Osteoblast (primary cell): ENCODE measurements at regions not wholly inside any gene's neighbourhood (a gene's known extent, or its start where the extent isn't known, plus 50 kb on each side); places are given as distances from the start of the nearest gene placed in this dataset.

Source experiments
- DNase-seq: peaks from one replicate; pipeline ENCODE4 v3.0.0; 2011; ENCODE audit warnings: low spot score, mixed read lengths; ENCODE audit not compliant: insufficient read length; ENCODE audit errors: missing footprints
- H2AFZ ChIP-seq: 2 replicates; pipeline ENCODE4 v1.6.0; 2011; ENCODE audit warnings: mild to moderate bottlenecking, low read length
- H3K27ac ChIP-seq: 2 replicates; pipeline ENCODE4 v1.5.1; 2011; ENCODE audit warnings: mild to moderate bottlenecking, low read depth, low read length, moderate library complexity
- H3K27me3 ChIP-seq: 2 replicates; pipeline ENCODE4 v1.6.0; 2012; ENCODE audit warnings: mild to moderate bottlenecking, control low read depth, inconsistent platforms, low read length, moderate library complexity; ENCODE audit not compliant: insufficient read depth
- H3K36me3 ChIP-seq: 2 replicates; pipeline ENCODE4 v1.5.1; 2011; ENCODE audit warnings: mild to moderate bottlenecking, low read length, control low read depth, moderate library complexity; ENCODE audit not compliant: insufficient read depth
- H3K4me1 ChIP-seq: 2 replicates; pipeline ENCODE4 v1.5.1; 2011; ENCODE audit warnings: mild to moderate bottlenecking, low read length, control low read depth, moderate library complexity; ENCODE audit not compliant: insufficient read depth
- H3K4me2 ChIP-seq: 2 replicates; pipeline ENCODE4 v1.6.0; 2011; ENCODE audit warnings: mild to moderate bottlenecking, low read length; ENCODE audit not compliant: insufficient read depth
- H3K4me3 ChIP-seq: fragments of 200-600 bp; sonication (generic); 3 replicates; pipeline ENCODE4 v1.5.1; 2012; ENCODE audit warnings: mild to moderate bottlenecking, low read length, inconsistent platforms; ENCODE audit not compliant: insufficient read depth
- H3K79me2 ChIP-seq: 2 replicates; pipeline ENCODE4 v1.6.0; 2012; ENCODE audit warnings: mild to moderate bottlenecking, low read length, control low read depth, inconsistent platforms; ENCODE audit not compliant: insufficient read depth
- H3K9me3 ChIP-seq: 2 replicates; pipeline ENCODE4 v1.5.1; 2011; ENCODE audit warnings: low read depth, low read length, control low read depth
- H4K20me1 ChIP-seq: 2 replicates; pipeline ENCODE4 v1.6.0; 2012; ENCODE audit warnings: mild to moderate bottlenecking, low read length, control low read depth; ENCODE audit not compliant: insufficient read depth
- CTCF ChIP-seq: IDR thresholded peaks from 2 replicates; pipeline ENCODE4 v1.5.1; 2011; ENCODE audit warnings: mild to moderate bottlenecking, low read depth, low read length, moderate library complexity; ENCODE audit errors: extremely low read depth

DNA sequence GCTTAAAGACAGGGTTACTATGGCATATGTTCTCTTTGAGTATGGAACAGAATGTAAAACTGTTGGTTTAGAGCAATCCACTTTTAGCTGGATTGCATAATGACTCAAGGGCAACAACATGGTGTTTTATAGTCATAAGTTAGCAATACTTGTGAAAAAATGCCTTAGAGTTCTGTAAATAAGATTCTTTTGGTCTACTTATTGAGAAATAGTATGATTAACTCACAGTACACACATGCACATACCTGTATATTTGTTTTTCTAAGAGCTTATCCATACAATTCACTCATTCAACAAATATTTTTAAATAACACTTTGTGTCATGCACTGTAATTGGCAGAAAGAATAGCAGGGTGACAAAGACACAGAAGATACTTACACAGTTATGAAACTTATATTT lies 1415.5 kb downstream of the PCDH7 start:
- Histone ChIP-seq H3K27me3 (no peaks in the 10 kb centered on the region), H3K36me3 (no peaks in the 10 kb centered on the region), H3K4me2 (no peak overlapping the region), H2AFZ (no peak overlapping the region), H3K27ac (no peak overlapping the region), H3K4me1 (no peaks in the 10 kb centered on the region), H3K79me2 (no peaks in the 10 kb centered on the region), H3K4me3 (no peak overlapping the region), H4K20me1 (no peaks in the 10 kb centered on the region), H3K9me3 (peaks cover 3% of the 10 kb centered on the region)
- TF ChIP-seq CTCF: no peak
- DNase-seq: no peak

DNA sequence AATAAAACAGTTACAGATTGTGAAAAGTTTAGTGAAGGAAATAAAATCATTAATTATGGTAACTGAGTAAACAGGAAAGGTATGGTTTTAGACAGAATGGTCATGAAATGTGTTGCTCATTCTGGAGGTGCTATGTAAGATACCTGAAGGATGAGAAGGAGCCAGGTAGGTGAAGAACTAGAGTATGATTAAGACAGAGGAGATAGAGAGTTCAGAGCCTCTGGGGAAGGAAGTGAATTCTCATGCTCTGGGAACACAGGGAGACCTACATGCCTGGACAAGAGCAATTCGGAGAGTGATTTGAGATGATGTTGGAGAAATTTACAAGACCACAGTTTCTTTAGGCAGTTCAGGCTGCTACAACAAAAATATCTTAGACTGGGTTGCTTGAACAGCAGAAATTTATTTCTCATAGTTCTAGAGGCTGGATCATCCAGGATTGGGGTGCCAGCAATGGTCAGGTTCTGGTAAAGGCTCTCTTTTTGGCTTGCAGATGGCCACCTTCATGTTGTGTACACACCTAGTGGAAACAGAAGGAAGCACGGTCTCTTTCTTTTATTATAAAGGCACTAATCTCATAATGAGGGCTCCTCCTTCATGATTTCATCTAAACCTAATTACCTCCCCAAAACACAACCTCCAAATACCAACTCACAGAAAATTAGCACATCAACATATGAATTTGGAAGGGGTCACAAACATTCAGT lies 1416.1 kb downstream of the PCDH7 start:
- H3K79me2 ChIP-seq: no peaks in the 10 kb centered on the region
- peaks cover 3% of the 10 kb centered on the region for H3K9me3 ChIP-seq
- no peak overlapping the region for H3K27ac ChIP-seq
- no peaks in the 10 kb centered on the region for H3K27me3 ChIP-seq
- no peak for DNase-seq
- TF ChIP-seq CTCF: no peak
- no peak overlapping the region for H2AFZ ChIP-seq
- H3K4me1 ChIP-seq: no peaks in the 10 kb centered on the region
- H3K4me2 ChIP-seq: no peak overlapping the region
- H4K20me1 ChIP-seq: no peaks in the 10 kb centered on the region
- no peak overlapping the region for H3K4me3 ChIP-seq
- no peaks in the 10 kb centered on the region for H3K36me3 ChIP-seq

DNA sequence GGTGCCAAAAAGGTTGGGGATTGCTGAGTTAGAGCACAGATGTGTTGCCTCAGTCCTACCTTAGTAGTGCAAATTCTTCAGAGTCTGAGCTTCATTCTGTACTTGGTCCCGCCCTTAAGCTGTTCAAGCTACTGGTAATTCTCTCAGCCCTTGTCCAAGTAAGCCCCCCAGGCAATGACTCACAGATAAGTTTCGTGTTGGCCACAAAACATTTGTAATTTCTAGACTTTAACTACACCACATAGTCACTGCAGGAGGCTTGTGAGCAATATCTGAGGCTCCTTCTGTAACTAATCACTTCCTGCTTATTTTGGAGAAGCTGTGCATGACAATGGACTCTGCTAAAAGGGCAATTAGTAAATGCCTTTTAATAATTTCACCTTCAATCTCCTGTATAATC lies 1420.5 kb downstream of the PCDH7 start:
- H3K4me1 ChIP-seq: no peaks in the 10 kb centered on the region
- H3K36me3 ChIP-seq: no peaks in the 10 kb centered on the region
- no peak overlapping the region for H3K4me3 ChIP-seq
- no peak overlapping the region for H3K4me2 ChIP-seq
- no peak overlapping the region for H2AFZ ChIP-seq
- H3K79me2 ChIP-seq: no peaks in the 10 kb centered on the region
- no peaks in the 10 kb centered on the region for H4K20me1 ChIP-seq
- no peaks in the 10 kb centered on the region for H3K9me3 ChIP-seq
- no peak for DNase-seq
- no peak overlapping the region for H3K27ac ChIP-seq
- no peak for TF ChIP-seq CTCF
- H3K27me3 ChIP-seq: no peaks in the 10 kb centered on the region

DNA sequence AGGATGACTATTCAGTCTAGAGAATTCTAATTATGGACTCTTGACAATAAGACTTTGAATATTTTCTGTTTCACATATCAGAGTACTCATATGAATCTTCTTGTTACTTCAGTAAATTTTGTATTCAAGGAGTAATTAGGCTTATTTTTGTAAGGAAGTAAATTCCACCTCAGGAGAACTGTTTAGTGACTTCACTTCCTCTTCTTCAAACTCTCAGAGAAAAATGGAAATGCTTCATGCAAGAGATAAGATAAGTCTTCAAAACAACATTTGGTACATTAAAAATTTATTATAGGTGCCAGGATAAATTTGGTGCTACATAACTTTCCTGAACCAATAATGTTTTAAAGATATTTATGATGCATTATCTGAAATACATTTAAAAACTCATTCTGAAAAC lies 1421.9 kb downstream of the PCDH7 start:
- H4K20me1 ChIP-seq: no peaks in the 10 kb centered on the region
- no peaks in the 10 kb centered on the region for H3K4me1 ChIP-seq
- H3K79me2 ChIP-seq: no peaks in the 10 kb centered on the region
- H3K27ac ChIP-seq: no peak overlapping the region
- H3K27me3 ChIP-seq: no peaks in the 10 kb centered on the region
- H3K4me2 ChIP-seq: no peak overlapping the region
- H3K36me3 ChIP-seq: no peaks in the 10 kb centered on the region
- H2AFZ ChIP-seq: no peak overlapping the region
- no peak for TF ChIP-seq CTCF
- H3K9me3 ChIP-seq: no peaks in the 10 kb centered on the region
- H3K4me3 ChIP-seq: no peak overlapping the region
- DNase-seq: no peak
